Immature natural killer cell (primary cell): ENCODE measurements at regions not wholly inside any gene's neighbourhood (a gene's known extent, or its start where the extent isn't known, plus 50 kb on each side); places are given as distances from the start of the nearest gene placed in this dataset.

Experiments
- DNase-seq, 3 donors: peaks; one replicate each; pipeline ENCODE4 v3.0.0; 2022; ENCODE audit warnings: mixed read lengths in 1 of 3
- H3K27ac Mint-ChIP-seq, 6 donors: one replicate each; pipeline ENCODE4 v1.8.0; 2020; ENCODE audit warnings: mixed read lengths in 6 of 6, mild to moderate bottlenecking in 5 of 6, inconsistent platforms in 4 of 6, moderate library complexity in 3 of 6
- H3K27me3 Mint-ChIP-seq, 3 donors: one replicate each; pipeline ENCODE4 v1.8.0; 2020 to 2021; ENCODE audit warnings: low read depth in 3 of 3, mild to moderate bottlenecking in 3 of 3, mixed read lengths in 3 of 3, moderate library complexity in 3 of 3, inconsistent platforms in 1 of 3
- H3K36me3 Mint-ChIP-seq, 3 donors: one replicate each; pipeline ENCODE4 v1.8.0; 2020; ENCODE audit warnings: mixed read lengths in 3 of 3, inconsistent platforms in 2 of 3, mild to moderate bottlenecking in 2 of 3
- H3K4me1 Mint-ChIP-seq, 2 donors: one replicate each; pipeline ENCODE4 v1.8.0; 2020; ENCODE audit warnings: inconsistent platforms in 2 of 2, mild to moderate bottlenecking in 2 of 2, mixed read lengths in 2 of 2, moderate library complexity in 1 of 2
- H3K4me3 Mint-ChIP-seq, 5 donors: one replicate each; pipeline ENCODE4 v1.8.0; 2020; ENCODE audit warnings: mild to moderate bottlenecking in 5 of 5, mixed read lengths in 5 of 5, inconsistent platforms in 3 of 5, moderate library complexity in 3 of 5
- H3K9me3 Mint-ChIP-seq, 6 donors: one replicate each; pipeline ENCODE4 v1.8.0; 2020; ENCODE audit warnings: mild to moderate bottlenecking in 6 of 6, mixed read lengths in 6 of 6, inconsistent platforms in 4 of 6, moderate library complexity in 3 of 6

DNA sequence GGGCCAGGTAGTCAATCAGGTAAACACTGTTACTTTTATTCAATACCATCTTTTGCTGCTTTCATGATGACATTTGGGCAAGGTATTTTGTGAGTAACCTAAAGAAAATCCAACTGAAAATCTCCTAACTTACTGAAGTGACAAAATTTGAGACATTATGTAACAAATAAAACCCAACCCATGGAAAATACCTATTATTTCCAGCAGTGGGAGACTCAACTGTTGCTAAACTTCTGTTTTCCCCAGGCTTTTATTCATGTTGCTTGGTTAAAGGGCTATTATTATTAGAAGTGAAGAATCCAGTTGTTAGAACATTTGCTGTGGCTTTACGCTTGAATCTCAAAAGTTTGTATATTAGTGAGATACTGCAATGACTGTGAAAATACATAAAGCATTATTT lies 215.9 kb downstream of the MDFIC start:
- Mint-ChIP-seq H3K4me3 (no peak overlapping the region), H3K27ac (no peak overlapping the region), H3K36me3 (peaks cover 0 to 3% (median 0%) of the 10 kb centered on the region in 3 donors), H3K27me3 (peaks cover 0 to 4% (median 3%) of the 10 kb centered on the region in 3 donors), H3K9me3 (peaks cover 0 to 5% (median 0%) of the 10 kb centered on the region in 6 donors), H3K4me1 (peaks cover 32 to 34% of the 10 kb centered on the region in 2 donors)
- DNase-seq: no peak

DNA sequence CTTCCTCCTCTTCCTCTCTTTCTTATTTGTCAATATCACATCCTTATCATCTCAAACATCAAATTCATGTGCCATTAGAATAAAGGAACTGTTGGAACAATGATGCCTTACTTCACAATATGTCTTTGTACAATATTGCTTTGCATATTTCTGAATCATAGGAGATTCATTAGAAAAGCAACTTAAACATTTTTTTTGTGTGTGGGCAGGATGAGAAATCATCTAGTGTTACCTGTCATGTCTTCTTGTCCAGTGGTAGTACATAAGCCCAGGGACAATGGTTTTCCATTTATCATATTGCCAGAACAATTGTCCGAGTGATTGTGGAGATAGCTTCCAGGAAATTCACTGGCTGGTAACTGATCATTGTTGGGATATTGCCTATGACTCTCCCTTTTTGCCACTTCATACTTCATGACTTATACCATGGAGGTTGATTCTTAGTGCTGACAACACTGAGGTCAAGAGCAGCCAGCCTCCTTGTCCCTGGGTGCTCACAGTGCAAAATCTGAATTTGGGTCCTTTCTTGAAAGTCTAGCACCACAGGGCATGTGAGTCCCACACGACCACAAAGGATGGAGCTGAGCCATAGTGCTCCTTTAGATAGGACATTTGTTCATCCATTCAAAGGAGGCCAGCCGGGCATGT lies 215.0 kb downstream of the MDFIC start:
- H3K4me1 Mint-ChIP-seq: peaks cover 32 to 34% of the 10 kb centered on the region in 2 donors
- H3K27me3 Mint-ChIP-seq: peaks cover 0 to 4% (median 3%) of the 10 kb centered on the region in 3 donors
- peak overlapping the region in 2 of 5 donors; percentile 4 to 22 for H3K4me3 Mint-ChIP-seq
- H3K9me3 Mint-ChIP-seq: peaks cover 0 to 5% (median 0%) of the 10 kb centered on the region in 6 donors
- peak overlapping the region in 2 of 6 donors; percentile 4 to 58 for H3K27ac Mint-ChIP-seq
- DNase-seq: no peak
- H3K36me3 Mint-ChIP-seq: peaks cover 0 to 3% (median 0%) of the 10 kb centered on the region in 3 donors

DNA sequence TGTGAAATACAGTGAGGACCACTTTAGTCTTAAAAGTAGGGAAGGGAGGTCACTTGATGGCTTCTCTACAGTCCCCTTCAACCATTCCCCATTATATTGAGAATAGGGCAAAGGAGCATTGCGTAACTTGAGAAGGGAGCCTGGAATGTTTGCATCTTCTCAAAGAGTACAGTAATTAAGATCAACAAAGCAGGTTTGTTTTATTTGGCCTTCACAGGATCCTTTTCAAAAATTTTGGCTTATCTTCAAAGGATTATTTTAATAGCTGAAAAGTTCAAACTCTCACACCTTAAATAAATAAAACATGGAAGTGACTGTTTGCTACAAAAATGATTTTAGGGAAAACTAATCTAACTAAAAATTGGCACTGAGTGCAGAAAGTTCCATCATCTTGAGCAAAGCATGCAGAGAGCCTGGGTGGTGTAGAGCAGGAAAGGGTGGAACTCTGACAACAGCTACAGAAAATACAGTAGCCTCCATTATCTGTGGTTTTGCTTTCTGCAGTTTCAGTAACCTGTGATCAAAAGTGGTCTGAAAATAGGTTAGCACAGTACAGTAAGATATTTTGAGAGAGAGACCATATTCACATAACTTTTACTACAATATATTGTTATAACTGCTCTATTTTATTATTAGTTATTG lies 214.0 kb downstream of the MDFIC start:
- no peak overlapping the region for H3K27ac Mint-ChIP-seq
- DNase-seq: peak in 2 of 3 donors; percentile 8
- H3K36me3 Mint-ChIP-seq: peaks cover 0 to 3% (median 0%) of the 10 kb centered on the region in 3 donors
- H3K4me3 Mint-ChIP-seq: peak overlapping the region in 3 of 5 donors; percentile 22 to 58 (median 54)
- peaks cover 0 to 5% (median 0%) of the 10 kb centered on the region in 6 donors for H3K9me3 Mint-ChIP-seq
- peaks cover 0 to 4% (median 3%) of the 10 kb centered on the region in 3 donors for H3K27me3 Mint-ChIP-seq
- H3K4me1 Mint-ChIP-seq: peaks cover 32 to 34% of the 10 kb centered on the region in 2 donors

DNA sequence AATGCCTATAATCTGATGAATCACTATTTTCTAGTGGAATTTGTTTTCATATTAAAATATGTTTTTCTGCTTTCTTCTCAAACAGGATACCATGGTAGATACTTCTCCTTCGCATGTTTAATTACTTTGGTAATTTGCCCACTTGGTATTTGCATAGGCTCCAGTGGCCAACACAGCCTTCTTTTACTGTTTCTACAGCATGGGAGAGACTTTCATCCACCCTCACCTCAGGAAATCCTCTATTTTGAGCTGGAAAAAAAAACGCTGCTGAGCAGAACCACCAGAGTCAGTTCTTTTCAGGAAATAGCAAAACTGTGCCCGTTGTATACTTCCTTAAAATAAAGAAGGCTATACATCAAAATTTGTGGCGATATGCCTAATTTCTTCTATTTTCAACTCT lies 213.3 kb downstream of the MDFIC start:
- no peak for DNase-seq
- Mint-ChIP-seq H3K36me3 (peaks cover 0 to 3% (median 0%) of the 10 kb centered on the region in 3 donors), H3K4me1 (peaks cover 32 to 34% of the 10 kb centered on the region in 2 donors), H3K27me3 (peaks cover 0 to 3% (median 2%) of the 10 kb centered on the region in 3 donors), H3K9me3 (peaks cover 0 to 5% (median 0%) of the 10 kb centered on the region in 6 donors), H3K4me3 (peak overlapping the region in 3 of 5 donors; percentile 13 to 58 (median 22)), H3K27ac (no peak overlapping the region)

GRCh38 chr7:115133248-115133647 lies 211.4 kb downstream of the MDFIC start:
- peaks cover 0 to 3% (median 0%) of the 10 kb centered on the region in 3 donors for H3K36me3 Mint-ChIP-seq
- no peak for DNase-seq
- peaks cover 0 to 2% (median 0%) of the 10 kb centered on the region in 3 donors for H3K27me3 Mint-ChIP-seq
- peaks cover 0 to 7% (median 0%) of the 10 kb centered on the region in 6 donors for H3K9me3 Mint-ChIP-seq
- H3K27ac Mint-ChIP-seq: no peak overlapping the region
- H3K4me3 Mint-ChIP-seq: no peak overlapping the region
- H3K4me1 Mint-ChIP-seq: peaks cover 32 to 34% of the 10 kb centered on the region in 2 donors

GRCh38 chr7:115132096-115132495 lies 210.2 kb downstream of the MDFIC start:
- H3K27me3 Mint-ChIP-seq: peaks cover 0 to 2% (median 0%) of the 10 kb centered on the region in 3 donors
- H3K27ac Mint-ChIP-seq: no peak overlapping the region

GRCh38 chr7:115128154-115128553 lies 206.3 kb downstream of the MDFIC start:
- Mint-ChIP-seq H3K27ac (no peak overlapping the region), H3K27me3 (peaks cover 0 to under 1% (median 0%) of the 10 kb centered on the region in 3 donors), H3K36me3 (no peaks in the 10 kb centered on the region), H3K4me1 (peaks cover 0 to under 1% of the 10 kb centered on the region in 2 donors), H3K9me3 (peaks cover 0 to 2% (median 0%) of the 10 kb centered on the region in 6 donors), H3K4me3 (no peak overlapping the region)
- DNase-seq: no peak

More at GRCh38 chr7:115132096-115132495, 210.2 kb downstream of the MDFIC start:
- Mint-ChIP-seq H3K9me3 (peaks cover 0 to 7% (median 0%) of the 10 kb centered on the region in 6 donors), H3K4me1 (peaks cover 27% of the 10 kb centered on the region in 2 donors), H3K36me3 (no peaks in the 10 kb centered on the region), H3K4me3 (no peak overlapping the region)
- no peak for DNase-seq

DNA sequence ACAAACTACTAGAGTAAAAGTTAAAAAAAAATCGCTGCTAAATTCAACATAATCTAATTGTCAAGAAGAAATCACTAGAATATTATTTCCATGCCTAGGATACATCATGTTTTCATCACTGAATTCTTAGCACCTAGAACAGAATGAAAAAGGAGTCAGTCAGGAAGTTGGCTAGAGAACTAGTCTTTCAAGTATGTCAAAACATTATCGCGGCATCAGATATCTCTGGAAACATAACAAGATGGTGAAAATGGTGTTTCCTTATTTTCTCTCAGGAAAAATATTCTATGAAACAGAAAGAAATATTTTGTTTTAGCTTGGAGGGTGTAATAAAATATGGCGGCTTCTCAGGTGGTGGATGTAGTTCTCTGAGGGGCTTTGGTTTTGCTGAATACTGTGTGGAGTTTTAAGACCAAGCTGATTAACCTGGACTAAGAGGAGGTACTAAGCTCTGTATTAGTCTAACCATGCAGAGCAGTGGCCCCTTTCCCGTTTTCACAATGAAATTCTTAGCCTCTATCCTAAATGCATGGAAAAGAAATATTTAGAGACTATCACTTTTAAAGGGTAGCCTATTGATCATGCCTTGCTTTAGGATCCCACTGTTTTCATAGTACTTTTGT lies 205.6 kb downstream of the MDFIC start:
- no peak for DNase-seq
- Mint-ChIP-seq H3K9me3 (peaks cover 0 to 2% (median 0%) of the 10 kb centered on the region in 6 donors), H3K27ac (no peak overlapping the region), H3K27me3 (no peaks in the 10 kb centered on the region), H3K4me1 (no peaks in the 10 kb centered on the region), H3K36me3 (no peaks in the 10 kb centered on the region), H3K4me3 (no peak overlapping the region)

GRCh38 chr7:115125750-115126149 lies 203.9 kb downstream of the MDFIC start:
- no peak overlapping the region for H3K4me3 Mint-ChIP-seq
- H3K4me1 Mint-ChIP-seq: no peaks in the 10 kb centered on the region
- no peaks in the 10 kb centered on the region for H3K27me3 Mint-ChIP-seq
- no peak overlapping the region for H3K27ac Mint-ChIP-seq
- H3K36me3 Mint-ChIP-seq: no peaks in the 10 kb centered on the region
- H3K9me3 Mint-ChIP-seq: peaks cover 0 to 2% (median 0%) of the 10 kb centered on the region in 6 donors
- no peak for DNase-seq

DNA sequence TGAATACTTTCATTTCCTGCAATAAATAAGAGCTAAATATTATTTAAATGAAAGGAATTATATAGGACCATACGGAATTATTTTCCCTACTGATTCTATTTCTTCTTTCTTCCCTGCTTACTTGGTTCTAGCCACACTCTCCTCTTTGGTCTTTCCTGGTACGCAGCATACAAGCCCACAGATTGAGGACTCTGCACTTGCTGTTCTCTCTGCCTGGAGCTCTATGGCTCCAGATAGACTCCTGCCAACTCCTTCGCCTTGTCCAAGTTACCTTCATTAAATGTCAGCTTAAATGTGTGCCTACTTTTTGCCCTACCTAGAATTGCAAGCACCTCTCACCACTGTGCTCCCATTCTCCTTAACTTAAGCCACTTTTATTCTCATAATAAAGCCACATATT lies 203.4 kb downstream of the MDFIC start:
- H3K4me1 Mint-ChIP-seq: no peaks in the 10 kb centered on the region
- no peaks in the 10 kb centered on the region for H3K27me3 Mint-ChIP-seq
- H3K27ac Mint-ChIP-seq: no peak overlapping the region
- H3K4me3 Mint-ChIP-seq: no peak overlapping the region
- peaks cover 0 to 2% (median 0%) of the 10 kb centered on the region in 6 donors for H3K9me3 Mint-ChIP-seq
- no peaks in the 10 kb centered on the region for H3K36me3 Mint-ChIP-seq
- DNase-seq: no peak

DNA sequence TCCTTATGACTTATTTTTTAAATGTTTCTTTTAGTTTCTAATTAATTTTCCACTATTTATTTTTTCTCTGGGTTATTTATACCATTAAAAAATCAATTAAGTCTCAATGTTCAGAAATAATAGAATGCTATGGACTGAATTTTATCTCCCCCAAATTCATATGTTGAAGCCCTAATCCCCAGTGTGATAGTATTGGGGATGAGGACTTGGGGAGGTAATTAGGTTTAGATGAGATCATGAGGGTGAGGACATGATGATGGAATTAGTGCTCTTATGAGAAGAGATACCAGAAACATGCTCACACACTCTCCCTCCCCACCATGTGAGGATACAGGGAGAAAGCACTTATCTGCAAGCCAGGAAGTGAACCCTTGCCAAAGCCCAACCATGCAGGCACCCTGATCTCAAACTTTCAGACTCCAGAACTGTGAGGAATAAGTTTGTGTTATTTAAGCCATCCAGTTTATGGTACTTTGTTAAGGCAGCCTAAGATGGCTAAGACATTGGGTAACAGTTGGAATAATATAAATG lies 202.6 kb downstream of the MDFIC start:
- DNase-seq: no peak
- no peaks in the 10 kb centered on the region for H3K27me3 Mint-ChIP-seq
- H3K36me3 Mint-ChIP-seq: no peaks in the 10 kb centered on the region
- no peak overlapping the region for H3K4me3 Mint-ChIP-seq
- H3K27ac Mint-ChIP-seq: no peak overlapping the region
- H3K9me3 Mint-ChIP-seq: peaks cover 0 to 2% (median 0%) of the 10 kb centered on the region in 6 donors
- no peaks in the 10 kb centered on the region for H3K4me1 Mint-ChIP-seq

GRCh38 chr7:115123441-115123840 lies 201.5 kb downstream of the MDFIC start:
- H3K36me3 Mint-ChIP-seq: no peaks in the 10 kb centered on the region
- H3K4me3 Mint-ChIP-seq: no peak overlapping the region
- no peaks in the 10 kb centered on the region for H3K27me3 Mint-ChIP-seq
- no peaks in the 10 kb centered on the region for H3K9me3 Mint-ChIP-seq
- DNase-seq: no peak
- H3K4me1 Mint-ChIP-seq: no peaks in the 10 kb centered on the region
- no peak overlapping the region for H3K27ac Mint-ChIP-seq

GRCh38 chr7:115122388-115122787 lies 200.5 kb downstream of the MDFIC start:
- Mint-ChIP-seq H3K27ac (no peak overlapping the region), H3K36me3 (no peaks in the 10 kb centered on the region), H3K4me1 (no peaks in the 10 kb centered on the region), H3K4me3 (no peak overlapping the region), H3K27me3 (peaks cover 0 to 7% (median 0%) of the 10 kb centered on the region in 3 donors), H3K9me3 (no peaks in the 10 kb centered on the region)
- no peak for DNase-seq

DNA sequence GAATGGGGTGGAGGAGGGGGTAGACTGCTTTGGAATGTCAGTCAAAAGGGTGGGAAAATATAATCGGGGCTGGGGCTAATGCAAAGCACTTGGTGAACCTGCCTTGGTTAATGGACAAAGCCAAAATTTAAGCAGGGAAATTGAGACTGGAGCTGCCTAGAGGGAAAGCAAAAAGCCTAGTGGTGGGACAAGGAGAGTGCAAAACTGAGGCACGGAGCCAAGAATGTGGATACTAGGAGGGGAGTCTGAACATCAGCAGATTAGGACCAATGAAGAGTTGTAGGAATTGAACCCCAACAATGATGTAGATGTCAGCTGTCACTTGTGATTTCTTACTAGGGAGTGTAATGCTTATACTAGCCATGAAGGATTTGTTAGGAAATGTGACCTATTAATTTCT lies 195.9 kb downstream of the MDFIC start:
- no peak for DNase-seq
- H3K36me3 Mint-ChIP-seq: no peaks in the 10 kb centered on the region
- H3K4me1 Mint-ChIP-seq: no peaks in the 10 kb centered on the region
- peaks cover 0 to 3% (median 0%) of the 10 kb centered on the region in 6 donors for H3K9me3 Mint-ChIP-seq
- peaks cover 0 to 7% (median 1%) of the 10 kb centered on the region in 3 donors for H3K27me3 Mint-ChIP-seq
- H3K27ac Mint-ChIP-seq: no peak overlapping the region
- H3K4me3 Mint-ChIP-seq: no peak overlapping the region
